Neural cell (in vitro differentiated cells): ENCODE measurements at regions not wholly inside any gene's neighbourhood (a gene's known extent, or its start where the extent isn't known, plus 50 kb on each side); places are given as distances from the start of the nearest gene placed in this dataset.

ENCODE experiments used
- H2AFZ ChIP-seq: fragments of 200-600, 300-800 bp; sonication (generic), shearing (Covaris generic); 2 replicates; pipeline ENCODE4 v1.6.0; 2014; ENCODE audit warnings: low read depth, mild to moderate bottlenecking, antibody characterized with exemption, low read length, moderate library complexity
- H3F3A ChIP-seq: fragments of 200-600 bp; shearing (Covaris generic); 2 replicates; pipeline ENCODE4 v1.6.1; 2016; ENCODE audit warnings: mild to moderate bottlenecking, moderate library complexity, mixed read lengths, antibody characterized with exemption, low read length; ENCODE audit not compliant: insufficient read depth, poor library complexity, severe bottlenecking
- H3K27ac ChIP-seq: fragments of 200-600, 300-800 bp; sonication (generic), shearing (Covaris generic); 2 replicates; pipeline ENCODE4 v1.5.1; 2014; ENCODE audit warnings: mild to moderate bottlenecking, low read length, moderate library complexity
- H3K27me3 ChIP-seq: fragments of 300-800, 200-600 bp; sonication (generic), shearing (Covaris generic); 2 replicates; pipeline ENCODE4 v1.6.0; 2014; ENCODE audit warnings: mild to moderate bottlenecking, low read depth, low read length, moderate library complexity; ENCODE audit not compliant: insufficient read depth
- H3K36me3 ChIP-seq: fragments of 300-800, 200-600 bp; sonication (generic), shearing (Covaris generic); 2 replicates; pipeline ENCODE4 v1.5.1; 2014; ENCODE audit warnings: mild to moderate bottlenecking, antibody characterized with exemption, low read length, moderate library complexity; ENCODE audit not compliant: insufficient read depth
- H3K4me2 ChIP-seq: fragments of 300-800, 200-600 bp; sonication (generic), shearing (Covaris generic); 2 replicates; pipeline ENCODE4 v1.6.0; 2014; ENCODE audit warnings: mild to moderate bottlenecking, low read length
- H3K4me3 ChIP-seq: fragments of 300-800, 200-600 bp; sonication (generic), shearing (Covaris generic); 2 replicates; pipeline ENCODE4 v1.5.1; 2014; ENCODE audit warnings: mild to moderate bottlenecking, low read length, moderate library complexity
- H3K79me2 ChIP-seq: fragments of 200-600 bp; shearing (Covaris generic); replicated peaks from 2 replicates; pipeline ENCODE4 v1.6.0; 2014; ENCODE audit warnings: mild to moderate bottlenecking, low read length, moderate library complexity; ENCODE audit not compliant: insufficient read depth
- H3K9ac ChIP-seq: fragments of 300-800, 200-600 bp; sonication (generic), shearing (Covaris generic); 2 replicates; pipeline ENCODE4 v1.6.1; 2016; ENCODE audit warnings: mild to moderate bottlenecking, low read length, mixed read lengths
- H3K9me2 ChIP-seq: fragments of 200-600 bp; shearing (Covaris generic); 2 replicates; pipeline ENCODE4 v1.6.1; 2016; ENCODE audit warnings: mild to moderate bottlenecking, low read length, mixed read lengths; ENCODE audit not compliant: insufficient read depth
- H3K9me3 ChIP-seq: fragments of 200-600, 300-800 bp; sonication (generic), shearing (Covaris generic); 2 replicates; pipeline ENCODE4 v1.6.1; 2016; ENCODE audit warnings: mild to moderate bottlenecking, mixed run types, low read length, moderate library complexity, mixed read lengths
- H4K20me1 ChIP-seq: fragments of 200-600 bp; shearing (Covaris generic); 2 replicates; pipeline ENCODE4 v1.6.1; 2016; ENCODE audit warnings: mild to moderate bottlenecking, mixed run types; ENCODE audit not compliant: insufficient read depth
- EP300 ChIP-seq: fragments of 450-650 bp; conservative IDR thresholded peaks from 2 replicates; pipeline ENCODE4 v1.6.1; 2014; ENCODE audit warnings: antibody characterized with exemption, mild to moderate bottlenecking, moderate library complexity; ENCODE audit not compliant: poor library complexity, severe bottlenecking
- EZH2 ChIP-seq: fragments of 200-600, 300-800 bp; shearing (Covaris generic), sonication (generic); IDR thresholded peaks from 2 replicates; pipeline ENCODE4 v1.6.1; 2014; ENCODE audit warnings: antibody characterized with exemption, low read length, borderline replicate concordance, mild to moderate bottlenecking; ENCODE audit not compliant: insufficient read depth, poor library complexity, severe bottlenecking
- MXI1 ChIP-seq: fragments of 450-650 bp; conservative IDR thresholded peaks from 2 replicates; pipeline ENCODE4 v1.6.1; 2014; ENCODE audit warnings: antibody characterized with exemption, mild to moderate bottlenecking; ENCODE audit not compliant: poor library complexity, severe bottlenecking
- POLR2AphosphoS5 ChIP-seq: IDR thresholded peaks from 2 replicates; pipeline ENCODE4 v1.6.1; 2012
- RAD21 ChIP-seq: fragments of 450-650 bp; conservative IDR thresholded peaks from 2 replicates; pipeline ENCODE4 v1.6.1; 2014; ENCODE audit warnings: antibody characterized with exemption, mild to moderate bottlenecking, moderate library complexity
- SMC3 ChIP-seq: fragments of 450-650 bp; conservative IDR thresholded peaks from 2 replicates; pipeline ENCODE4 v1.6.1; 2014; ENCODE audit warnings: antibody characterized with exemption, mild to moderate bottlenecking, moderate library complexity; ENCODE audit not compliant: poor library complexity
- TAF1 ChIP-seq: IDR thresholded peaks from 2 replicates; pipeline ENCODE4 v1.6.1; 2012; ENCODE audit warnings: low read depth
- TF ChIP-seq, protein P1 (sequence below): fragments of 450-650 bp; IDR thresholded peaks from 2 replicates; pipeline ENCODE4 v1.5.1; 2014; ENCODE audit warnings: antibody characterized with exemption, mild to moderate bottlenecking, moderate library complexity; ENCODE audit not compliant: poor library complexity, severe bottlenecking

DNA sequence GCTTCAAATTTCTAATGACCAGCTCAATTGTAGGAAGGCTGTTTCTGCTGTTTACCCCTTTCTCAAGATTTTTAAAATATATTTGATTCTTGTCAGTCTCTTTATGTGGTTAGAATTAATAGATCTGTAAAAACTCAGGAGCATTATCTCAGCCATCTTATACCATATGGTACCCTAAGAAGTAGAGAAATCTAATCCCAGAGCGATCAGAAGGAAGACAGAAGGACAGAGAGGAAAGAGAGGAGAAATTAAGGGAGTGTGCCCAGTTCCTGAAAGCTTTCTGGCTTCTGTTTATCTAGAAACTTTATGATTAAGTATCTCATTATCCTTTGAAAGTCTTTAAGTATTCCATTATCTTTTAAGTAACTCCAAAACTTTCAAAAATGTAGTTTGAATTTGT, 152.1 kb upstream of the NAV3 start:
- Histone ChIP-seq H3K9ac (no peak overlapping the region), H4K20me1 (no peaks in the 10 kb centered on the region), H3F3A (no peaks in the 10 kb centered on the region), H2AFZ (no peak overlapping the region), H3K36me3 (no peaks in the 10 kb centered on the region), H3K27me3 (no peaks in the 10 kb centered on the region), H3K9me3 (no peaks in the 10 kb centered on the region), H3K4me3 (no peak overlapping the region), H3K27ac (no peak overlapping the region), H3K79me2 (peaks cover under 1% of the 10 kb centered on the region), H3K4me2 (no peak overlapping the region), H3K9me2 (no peaks in the 10 kb centered on the region)
- TF ChIP-seq MXI1 = no peak

DNA sequence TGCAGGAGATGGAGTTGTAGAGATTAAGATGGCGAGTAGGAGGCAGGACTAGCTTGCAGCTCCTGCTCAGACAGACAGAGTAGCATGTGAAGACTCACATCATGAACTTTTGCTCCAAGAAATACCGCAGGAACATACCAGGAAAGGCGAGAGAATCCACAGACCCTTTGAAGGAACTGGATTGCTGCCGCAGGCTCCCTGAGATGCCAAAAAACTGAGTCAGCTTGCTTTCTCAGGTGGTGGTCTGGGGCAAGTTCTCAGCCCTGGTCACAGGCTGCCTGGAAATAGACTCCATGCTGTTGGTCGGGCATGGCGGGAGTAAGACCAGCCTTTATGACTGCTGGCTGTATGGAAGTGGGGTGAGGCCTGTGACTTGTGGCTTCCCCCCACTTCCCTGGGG, 163.6 kb upstream of the NAV3 start:
- Histone ChIP-seq H4K20me1 (no peaks in the 10 kb centered on the region), H3K4me3 (no peak overlapping the region), H3K9me3 (no peaks in the 10 kb centered on the region), H3K9me2 (no peaks in the 10 kb centered on the region), H3F3A (no peaks in the 10 kb centered on the region), H3K27ac (no peak overlapping the region), H2AFZ (no peak overlapping the region), H3K4me2 (no peak overlapping the region), H3K9ac (no peak overlapping the region), H3K27me3 (no peaks in the 10 kb centered on the region), H3K36me3 (no peaks in the 10 kb centered on the region), H3K79me2 (peaks cover 3% of the 10 kb centered on the region)
- TF ChIP-seq TAF1 = no peak
- TF ChIP-seq SMC3 = no peak
- no peak for TF ChIP-seq EZH2
- TF ChIP-seq POLR2AphosphoS5 = no peak
- TF ChIP-seq MXI1 = no peak
- TF ChIP-seq, protein P1, sequence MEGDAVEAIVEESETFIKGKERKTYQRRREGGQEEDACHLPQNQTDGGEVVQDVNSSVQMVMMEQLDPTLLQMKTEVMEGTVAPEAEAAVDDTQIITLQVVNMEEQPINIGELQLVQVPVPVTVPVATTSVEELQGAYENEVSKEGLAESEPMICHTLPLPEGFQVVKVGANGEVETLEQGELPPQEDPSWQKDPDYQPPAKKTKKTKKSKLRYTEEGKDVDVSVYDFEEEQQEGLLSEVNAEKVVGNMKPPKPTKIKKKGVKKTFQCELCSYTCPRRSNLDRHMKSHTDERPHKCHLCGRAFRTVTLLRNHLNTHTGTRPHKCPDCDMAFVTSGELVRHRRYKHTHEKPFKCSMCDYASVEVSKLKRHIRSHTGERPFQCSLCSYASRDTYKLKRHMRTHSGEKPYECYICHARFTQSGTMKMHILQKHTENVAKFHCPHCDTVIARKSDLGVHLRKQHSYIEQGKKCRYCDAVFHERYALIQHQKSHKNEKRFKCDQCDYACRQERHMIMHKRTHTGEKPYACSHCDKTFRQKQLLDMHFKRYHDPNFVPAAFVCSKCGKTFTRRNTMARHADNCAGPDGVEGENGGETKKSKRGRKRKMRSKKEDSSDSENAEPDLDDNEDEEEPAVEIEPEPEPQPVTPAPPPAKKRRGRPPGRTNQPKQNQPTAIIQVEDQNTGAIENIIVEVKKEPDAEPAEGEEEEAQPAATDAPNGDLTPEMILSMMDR = no peak

DNA sequence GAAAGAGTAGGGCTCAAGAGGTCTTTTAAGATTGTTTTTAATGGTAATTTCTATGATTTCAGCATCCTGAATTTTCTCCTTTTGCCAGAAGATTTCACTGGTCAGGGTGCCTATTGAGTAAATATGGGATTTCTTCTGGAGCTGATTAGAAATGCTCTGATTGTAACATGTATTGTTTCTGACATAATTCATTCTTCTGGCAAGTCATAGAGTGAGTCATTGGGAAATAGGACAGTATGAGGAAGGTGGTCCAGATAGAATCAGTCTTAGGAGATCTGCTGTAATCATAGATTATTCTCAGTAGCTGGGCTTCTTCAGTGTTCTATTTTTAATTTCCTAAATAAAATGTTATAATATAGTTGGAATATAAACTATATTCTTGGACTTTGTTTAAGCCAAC, 182.0 kb upstream of the NAV3 start:
- no peak overlapping the region for H3K4me3 ChIP-seq
- H3K79me2 ChIP-seq = no peaks in the 10 kb centered on the region
- no peaks in the 10 kb centered on the region for H3K36me3 ChIP-seq
- no peak overlapping the region for H2AFZ ChIP-seq
- no peaks in the 10 kb centered on the region for H3F3A ChIP-seq
- TF ChIP-seq, protein P1 = no peak
- no peak for TF ChIP-seq SMC3
- TF ChIP-seq EP300 = no peak
- no peak for TF ChIP-seq RAD21
- H3K9ac ChIP-seq = no peak overlapping the region
- H3K27me3 ChIP-seq = no peaks in the 10 kb centered on the region
- H3K9me3 ChIP-seq = no peaks in the 10 kb centered on the region
- H3K4me2 ChIP-seq = no peak overlapping the region
- H3K27ac ChIP-seq = no peak overlapping the region
- no peaks in the 10 kb centered on the region for H3K9me2 ChIP-seq
- H4K20me1 ChIP-seq = no peaks in the 10 kb centered on the region
